ENCODE measurements at regions not wholly inside any gene's neighbourhood (a gene's known extent, or its start where the extent isn't known, plus 50 kb on each side); places are given as distances from the start of the nearest gene placed in this dataset.

DNA sequence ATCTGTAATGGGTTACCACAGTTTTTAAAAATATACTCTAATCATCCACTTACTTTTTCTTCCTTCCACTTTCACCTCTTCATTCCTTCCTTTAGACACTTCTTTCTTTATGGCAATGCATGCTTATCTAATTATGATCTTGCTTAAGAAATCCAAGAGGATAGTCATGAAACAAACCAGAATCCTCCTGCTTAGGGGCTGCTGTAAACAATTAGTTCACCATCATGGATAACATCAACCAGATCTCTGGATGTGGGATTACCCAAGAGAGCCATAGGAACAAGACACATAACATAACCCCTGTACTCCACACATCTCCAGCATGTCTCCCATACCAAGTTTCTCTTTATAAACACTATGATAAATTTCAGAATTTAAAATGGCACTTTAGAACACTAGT, 713.4 kb upstream of the PTPRD start:
- no peaks in the 10 kb centered on the region for H3K79me2 ChIP-seq (ENCODE audit: low read depth)
- CTCF ChIA-PET = no interaction called here

GRCh38 chr9:11328326-11328725, 715.5 kb upstream of the PTPRD start:
- BruUV-seq (replicated peaks) = no TSS peak
- POLR2A ChIA-PET (ENCODE audit: unreplicated experiment) = no interaction called here
- no peak for DNase-seq
- H4K20me1 ChIP-seq (ENCODE audit: insufficient read depth) = no peaks in the 10 kb centered on the region
- no peak overlapping the region for H3K4me3 ChIP-seq
- no peaks in the 10 kb centered on the region for H3K4me1 ChIP-seq (replicated peaks; ENCODE audit: insufficient read depth)
- CTCF ChIA-PET = no interaction called here
- no peaks in the 10 kb centered on the region for H3K9me3 ChIP-seq (ENCODE audit: insufficient read depth, low read depth)
- intact Hi-C loops (cut with micrococcal nuclease; ENCODE audit: unreplicated experiment) = no loop called here
- no peak for TF ChIP-seq EZH2 (IDR thresholded peaks at IDR 0.05; ENCODE audit: low read depth)
- no peak for TF ChIP-seq CTCF (conservative IDR thresholded peaks at IDR 0.05)
- H3K36me3 ChIP-seq (ENCODE audit: low read depth) = no peaks in the 10 kb centered on the region
- H3K9me2 ChIP-seq (ENCODE audit: insufficient read depth) = no peaks in the 10 kb centered on the region
- no peaks in the 10 kb centered on the region for H3K27me3 ChIP-seq (ENCODE audit: insufficient read depth, low read depth)
- H2AFZ ChIP-seq = no peak overlapping the region
- H3K79me2 ChIP-seq (ENCODE audit: low read depth) = no peaks in the 10 kb centered on the region
- H3F3A ChIP-seq (ENCODE audit: insufficient read depth, low read depth) = no peaks in the 10 kb centered on the region
- no peak overlapping the region for H3K4me2 ChIP-seq
- no peak overlapping the region for H3K27ac ChIP-seq

More for the DNA sequence above, 713.4 kb upstream of the PTPRD start:
- H4K20me1 ChIP-seq (ENCODE audit: insufficient read depth) = no peaks in the 10 kb centered on the region
- BruUV-seq (replicated peaks) = no TSS peak
- H3K4me1 ChIP-seq (replicated peaks; ENCODE audit: insufficient read depth) = no peaks in the 10 kb centered on the region
- intact Hi-C loops (cut with micrococcal nuclease; ENCODE audit: unreplicated experiment) = no loop called here
- H3K4me2 ChIP-seq = no peak overlapping the region
- H3K27ac ChIP-seq = no peak overlapping the region
- DNase-seq = no peak
- no peak overlapping the region for H3K4me3 ChIP-seq
- no peaks in the 10 kb centered on the region for H3K27me3 ChIP-seq (ENCODE audit: insufficient read depth, low read depth)
- H3K9me2 ChIP-seq (ENCODE audit: insufficient read depth) = no peaks in the 10 kb centered on the region
- H3K9me3 ChIP-seq (ENCODE audit: insufficient read depth, low read depth) = no peaks in the 10 kb centered on the region
- TF ChIP-seq EZH2 (IDR thresholded peaks at IDR 0.05; ENCODE audit: low read depth) = no peak
- no peak for TF ChIP-seq CTCF (conservative IDR thresholded peaks at IDR 0.05)
- no peak overlapping the region for H2AFZ ChIP-seq
- POLR2A ChIA-PET (ENCODE audit: unreplicated experiment) = no interaction called here
- no peaks in the 10 kb centered on the region for H3F3A ChIP-seq (ENCODE audit: insufficient read depth, low read depth)
- no peaks in the 10 kb centered on the region for H3K36me3 ChIP-seq (ENCODE audit: low read depth)

DNA sequence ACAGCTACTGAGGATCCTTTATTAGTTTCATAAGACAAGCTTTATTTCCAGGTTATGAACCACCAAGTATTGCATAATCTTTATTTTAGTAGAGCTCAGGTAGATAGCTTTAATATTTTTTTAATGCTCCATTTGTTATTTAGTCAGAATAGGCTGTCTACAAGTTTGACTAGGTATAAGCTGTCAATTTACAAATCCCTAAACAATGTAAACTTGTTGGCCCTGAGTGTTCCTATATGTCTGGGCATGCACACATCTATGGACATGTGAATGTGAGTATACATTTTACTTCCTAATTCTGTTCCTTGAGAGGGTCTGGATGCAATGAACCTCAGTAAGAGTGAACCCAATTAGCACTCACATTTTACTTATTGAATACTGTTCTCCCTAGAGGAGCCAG, 722.2 kb upstream of the PTPRD start:
- Histone ChIP-seq H2AFZ (no peak overlapping the region), H3K79me2 (ENCODE audit: low read depth) (no peaks in the 10 kb centered on the region), H3K27me3 (ENCODE audit: insufficient read depth, low read depth) (no peaks in the 10 kb centered on the region), H3K4me1 (replicated peaks; ENCODE audit: insufficient read depth) (no peaks in the 10 kb centered on the region), H3K4me2 (no peak overlapping the region), H3K4me3 (no peak overlapping the region), H3K36me3 (ENCODE audit: low read depth) (no peaks in the 10 kb centered on the region), H3K27ac (no peak overlapping the region), H3K9me2 (ENCODE audit: insufficient read depth) (no peaks in the 10 kb centered on the region), H4K20me1 (ENCODE audit: insufficient read depth) (no peaks in the 10 kb centered on the region), H3F3A (ENCODE audit: insufficient read depth, low read depth) (no peaks in the 10 kb centered on the region), H3K9me3 (ENCODE audit: insufficient read depth, low read depth) (no peaks in the 10 kb centered on the region)
- ChIA-PET POLR2A (ENCODE audit: unreplicated experiment) (no interaction called here), CTCF (no interaction called here)
- no TSS peak for BruUV-seq (replicated peaks)
- intact Hi-C loops (cut with micrococcal nuclease; ENCODE audit: unreplicated experiment) = no loop called here
- TF ChIP-seq CTCF (conservative IDR thresholded peaks at IDR 0.05) (no peak), EZH2 (IDR thresholded peaks at IDR 0.05; ENCODE audit: low read depth) (no peak)
- no peak for DNase-seq

Measured in PC-9 (cell line).